ENCODE measurements at regions not wholly inside any gene's neighbourhood (a gene's known extent, or its start where the extent isn't known, plus 50 kb on each side); places are given as distances from the start of the nearest gene placed in this dataset.
"Not testable (repeated sequence)": the region's sequence is repeated elsewhere in the genome, so short reads cannot be mapped to it uniquely, and the experiment has no call there.

DNA sequence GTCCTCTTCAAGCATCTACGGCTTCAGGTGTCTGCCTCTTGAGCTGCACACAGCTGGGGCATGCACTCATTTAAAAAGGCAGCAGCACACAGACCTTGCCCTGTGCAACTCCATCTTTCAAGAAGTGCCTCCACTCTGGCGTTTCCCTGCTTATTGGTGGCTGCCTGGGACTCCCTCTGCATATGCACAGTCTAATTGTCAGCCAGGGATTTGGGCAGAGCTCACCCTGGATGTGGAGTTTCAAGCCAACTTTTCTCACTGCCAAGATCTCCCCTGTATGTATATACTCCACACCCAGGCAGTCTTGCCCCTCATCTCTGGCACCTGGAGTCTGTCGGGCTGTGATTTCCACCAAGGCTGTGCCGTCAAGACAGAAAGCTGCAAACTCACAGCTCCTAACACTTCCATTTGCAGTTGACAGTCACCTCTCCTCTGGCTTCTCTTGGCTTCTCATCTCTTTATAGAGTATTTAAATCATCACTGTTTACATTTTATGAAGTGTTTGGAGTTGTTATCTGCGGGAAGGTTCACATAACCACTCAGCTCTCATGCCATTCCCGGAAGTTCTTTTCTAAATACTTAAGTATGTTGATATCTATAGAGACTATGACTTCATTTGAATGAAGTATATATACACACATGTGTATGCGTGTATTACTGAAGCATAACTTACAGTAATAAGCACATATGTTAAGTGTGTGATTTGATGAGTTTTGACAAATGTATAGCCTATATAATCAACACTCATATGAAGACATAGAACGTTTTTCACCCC is 128.2 kb downstream of the NPIPB11 start:
- TF ChIP-seq, protein P1, sequence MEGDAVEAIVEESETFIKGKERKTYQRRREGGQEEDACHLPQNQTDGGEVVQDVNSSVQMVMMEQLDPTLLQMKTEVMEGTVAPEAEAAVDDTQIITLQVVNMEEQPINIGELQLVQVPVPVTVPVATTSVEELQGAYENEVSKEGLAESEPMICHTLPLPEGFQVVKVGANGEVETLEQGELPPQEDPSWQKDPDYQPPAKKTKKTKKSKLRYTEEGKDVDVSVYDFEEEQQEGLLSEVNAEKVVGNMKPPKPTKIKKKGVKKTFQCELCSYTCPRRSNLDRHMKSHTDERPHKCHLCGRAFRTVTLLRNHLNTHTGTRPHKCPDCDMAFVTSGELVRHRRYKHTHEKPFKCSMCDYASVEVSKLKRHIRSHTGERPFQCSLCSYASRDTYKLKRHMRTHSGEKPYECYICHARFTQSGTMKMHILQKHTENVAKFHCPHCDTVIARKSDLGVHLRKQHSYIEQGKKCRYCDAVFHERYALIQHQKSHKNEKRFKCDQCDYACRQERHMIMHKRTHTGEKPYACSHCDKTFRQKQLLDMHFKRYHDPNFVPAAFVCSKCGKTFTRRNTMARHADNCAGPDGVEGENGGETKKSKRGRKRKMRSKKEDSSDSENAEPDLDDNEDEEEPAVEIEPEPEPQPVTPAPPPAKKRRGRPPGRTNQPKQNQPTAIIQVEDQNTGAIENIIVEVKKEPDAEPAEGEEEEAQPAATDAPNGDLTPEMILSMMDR (IDR thresholded peaks at IDR 0.05; ENCODE audit: low read depth, low read length), result not testable (repeated sequence)
- not testable (repeated sequence) for TF ChIP-seq POLR2A (IDR thresholded peaks at IDR 0.05; ENCODE audit: extremely low read depth, insufficient read length)
